Hepatocyte (in vitro differentiated cells): ENCODE measurements at regions not wholly inside any gene's neighbourhood (a gene's known extent, or its start where the extent isn't known, plus 50 kb on each side); places are given as distances from the start of the nearest gene placed in this dataset.
"Not testable (repeated sequence)": the region's sequence is repeated elsewhere in the genome, so short reads cannot be mapped to it uniquely, and the experiment has no call there.

Source experiments
- DNase-seq: peaks from one replicate; pipeline ENCODE4 v3.0.0-alpha.2; 2016; ENCODE audit warnings: low spot score
- H2AFZ ChIP-seq: fragments of 200-600 bp; sonication (generic); 2 replicates; pipeline ENCODE4 v1.6.0; 2016; ENCODE audit warnings: antibody characterized with exemption, mild to moderate bottlenecking
- H3K27ac ChIP-seq: fragments of 200-600 bp; sonication (generic); 2 replicates; pipeline ENCODE4 v1.5.1; 2016; ENCODE audit warnings: mild to moderate bottlenecking
- H3K27me3 ChIP-seq: fragments of 200-600 bp; sonication (generic); 2 replicates; pipeline ENCODE4 v1.6.1; 2016
- H3K36me3 ChIP-seq: fragments of 200-600 bp; sonication (generic); replicated peaks from 2 replicates; pipeline ENCODE4 v1.5.1; 2016; ENCODE audit warnings: low read depth; ENCODE audit not compliant: insufficient read depth
- H3K4me1 ChIP-seq: fragments of 200-600 bp; sonication (generic); 2 replicates; pipeline ENCODE4 v1.5.1; 2016; ENCODE audit warnings: mild to moderate bottlenecking, moderate library complexity; ENCODE audit not compliant: insufficient read depth
- H3K4me2 ChIP-seq: fragments of 200-600 bp; sonication (generic); 2 replicates; pipeline ENCODE4 v1.6.0; 2016
- H3K4me3 ChIP-seq: fragments of 200-600 bp; sonication (generic); 2 replicates; pipeline ENCODE4 v1.5.1; 2016; ENCODE audit warnings: mild to moderate bottlenecking
- H3K79me2 ChIP-seq: fragments of 200-600 bp; sonication (generic); 2 replicates; pipeline ENCODE4 v1.6.0; 2017; ENCODE audit warnings: mild to moderate bottlenecking
- H3K9me2 ChIP-seq: fragments of 200-600 bp; sonication (generic); replicated peaks from 2 replicates; pipeline ENCODE4 v1.6.0; 2017; ENCODE audit warnings: mild to moderate bottlenecking; ENCODE audit not compliant: insufficient read depth
- H3K9me3 ChIP-seq: fragments of 200-600 bp; sonication (generic); 2 replicates; pipeline ENCODE4 v1.5.1; 2016; ENCODE audit warnings: low read depth, mild to moderate bottlenecking
- H4K20me1 ChIP-seq: fragments of 200-600 bp; sonication (generic); 2 replicates; pipeline ENCODE4 v1.6.0; 2016; ENCODE audit warnings: mild to moderate bottlenecking; ENCODE audit not compliant: insufficient read depth, poor library complexity, severe bottlenecking
- EZH2 ChIP-seq: fragments of 200-600 bp; sonication (generic); IDR thresholded peaks from 2 replicates; pipeline ENCODE4 v1.6.1; 2016; ENCODE audit warnings: antibody characterized with exemption, mild to moderate bottlenecking, borderline replicate concordance
- EZH2phosphoT487 ChIP-seq: fragments of 200-600 bp; sonication (generic); IDR thresholded peaks from one replicate; pipeline ENCODE4 v1.6.1; 2018; ENCODE audit warnings: antibody characterized with exemption, mild to moderate bottlenecking, low read depth, moderate library complexity; ENCODE audit not compliant: unreplicated experiment, severe bottlenecking
- WGBS: methylation state at CpG from one replicate; pipeline ENCODE4 v1.1.6; 2016; ENCODE audit warnings: low lambda C conversion rate; ENCODE audit errors: missing lambda C conversion rate; 5-methylcytosine and 5-hydroxymethylcytosine counted together
- TF ChIP-seq, protein P1 (sequence below): fragments of 200-600 bp; sonication (generic); IDR thresholded peaks from 2 replicates; pipeline ENCODE4 v1.5.1; 2016; ENCODE audit warnings: antibody characterized with exemption, mild to moderate bottlenecking; ENCODE audit not compliant: poor library complexity

GRCh38 chr7:93707249-93707648, 132.7 kb upstream of the CALCR start:
- H4K20me1 ChIP-seq: no peaks in the 10 kb centered on the region
- TF ChIP-seq, protein P1, sequence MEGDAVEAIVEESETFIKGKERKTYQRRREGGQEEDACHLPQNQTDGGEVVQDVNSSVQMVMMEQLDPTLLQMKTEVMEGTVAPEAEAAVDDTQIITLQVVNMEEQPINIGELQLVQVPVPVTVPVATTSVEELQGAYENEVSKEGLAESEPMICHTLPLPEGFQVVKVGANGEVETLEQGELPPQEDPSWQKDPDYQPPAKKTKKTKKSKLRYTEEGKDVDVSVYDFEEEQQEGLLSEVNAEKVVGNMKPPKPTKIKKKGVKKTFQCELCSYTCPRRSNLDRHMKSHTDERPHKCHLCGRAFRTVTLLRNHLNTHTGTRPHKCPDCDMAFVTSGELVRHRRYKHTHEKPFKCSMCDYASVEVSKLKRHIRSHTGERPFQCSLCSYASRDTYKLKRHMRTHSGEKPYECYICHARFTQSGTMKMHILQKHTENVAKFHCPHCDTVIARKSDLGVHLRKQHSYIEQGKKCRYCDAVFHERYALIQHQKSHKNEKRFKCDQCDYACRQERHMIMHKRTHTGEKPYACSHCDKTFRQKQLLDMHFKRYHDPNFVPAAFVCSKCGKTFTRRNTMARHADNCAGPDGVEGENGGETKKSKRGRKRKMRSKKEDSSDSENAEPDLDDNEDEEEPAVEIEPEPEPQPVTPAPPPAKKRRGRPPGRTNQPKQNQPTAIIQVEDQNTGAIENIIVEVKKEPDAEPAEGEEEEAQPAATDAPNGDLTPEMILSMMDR: no peak
- TF ChIP-seq EZH2phosphoT487 (no peak), EZH2 (no peak)
- no peaks in the 10 kb centered on the region for H3K9me2 ChIP-seq
- no peaks in the 10 kb centered on the region for H3K79me2 ChIP-seq
- H2AFZ ChIP-seq: no peak overlapping the region
- H3K4me1 ChIP-seq: no peaks in the 10 kb centered on the region
- H3K4me3 ChIP-seq: no peak overlapping the region
- no peaks in the 10 kb centered on the region for H3K9me3 ChIP-seq
- no peak for DNase-seq
- H3K4me2 ChIP-seq: no peak overlapping the region
- no peaks in the 10 kb centered on the region for H3K36me3 ChIP-seq
- no peak overlapping the region for H3K27ac ChIP-seq
- H3K27me3 ChIP-seq: no peaks in the 10 kb centered on the region

- 96% methylated on average over 4 of the region's 4 CpGs for WGBS
- not testable (repeated sequence) for H3K4me1 ChIP-seq, H3K9me3 ChIP-seq, H3K79me2 ChIP-seq, H3K27ac ChIP-seq, H4K20me1 ChIP-seq, H2AFZ ChIP-seq, DNase-seq, H3K4me2 ChIP-seq, H3K4me3 ChIP-seq, H3K36me3 ChIP-seq, H3K9me2 ChIP-seq, H3K27me3 ChIP-seq
Measured at GRCh38 chr7:93706162-93706561, 131.6 kb upstream of the CALCR start.

DNA sequence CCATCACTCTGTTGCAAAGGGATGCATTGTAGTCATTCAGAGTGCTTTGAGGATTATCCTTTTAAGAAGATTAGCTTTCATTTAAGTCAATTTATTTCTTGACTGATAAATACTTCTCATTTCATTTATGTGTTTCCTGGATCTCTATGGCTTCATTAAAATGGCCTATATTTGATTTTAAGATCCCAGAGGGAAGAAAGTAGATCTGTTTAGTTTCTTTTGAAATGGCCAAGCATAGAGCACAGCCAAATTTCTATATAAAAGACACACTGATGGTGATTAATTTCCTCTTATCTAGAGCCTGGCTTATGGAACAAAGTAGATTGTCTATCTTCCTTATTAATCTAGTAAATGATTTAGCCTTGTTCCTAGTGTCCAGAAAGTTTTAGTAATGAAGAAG, 129.7 kb upstream of the CALCR start:
- H3K79me2 ChIP-seq: no peaks in the 10 kb centered on the region
- H4K20me1 ChIP-seq: no peaks in the 10 kb centered on the region
- H3K9me2 ChIP-seq: no peaks in the 10 kb centered on the region
- H3K27me3 ChIP-seq: no peaks in the 10 kb centered on the region
- H3K27ac ChIP-seq: no peak overlapping the region
- H2AFZ ChIP-seq: no peak overlapping the region
- H3K36me3 ChIP-seq: no peaks in the 10 kb centered on the region
- TF ChIP-seq, protein P1: no peak
- no peak for TF ChIP-seq EZH2phosphoT487
- no peak for TF ChIP-seq EZH2
- no peak overlapping the region for H3K4me3 ChIP-seq
- H3K4me2 ChIP-seq: no peak overlapping the region
- no peaks in the 10 kb centered on the region for H3K4me1 ChIP-seq
- H3K9me3 ChIP-seq: no peaks in the 10 kb centered on the region
- DNase-seq: no peak

DNA sequence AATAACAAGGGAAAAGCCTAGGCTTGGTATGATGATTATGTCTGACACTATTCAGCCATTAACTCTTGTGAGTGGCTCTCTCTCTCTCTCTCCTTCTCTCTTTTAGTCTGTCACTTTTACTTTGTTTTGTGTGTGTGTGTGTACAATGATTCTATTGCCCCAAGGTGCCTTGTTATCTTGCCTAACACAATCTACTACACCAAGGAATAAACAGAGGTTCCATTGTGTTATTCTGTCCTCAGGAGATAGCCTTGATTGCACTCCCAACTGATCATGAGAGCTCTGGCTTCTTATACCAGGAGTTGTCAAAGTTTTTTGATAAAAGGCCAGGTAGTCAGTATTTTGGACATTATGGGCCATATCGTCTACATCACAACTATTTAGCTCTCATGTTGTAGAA, 123.4 kb upstream of the CALCR start:
- Histone ChIP-seq H3K36me3 (no peaks in the 10 kb centered on the region), H3K4me2 (no peak overlapping the region), H3K9me3 (no peaks in the 10 kb centered on the region), H3K9me2 (no peaks in the 10 kb centered on the region), H4K20me1 (no peaks in the 10 kb centered on the region), H3K27me3 (no peaks in the 10 kb centered on the region), H3K27ac (no peak overlapping the region), H3K79me2 (no peaks in the 10 kb centered on the region), H3K4me3 (no peak overlapping the region), H2AFZ (no peak overlapping the region), H3K4me1 (no peaks in the 10 kb centered on the region)
- 75% methylated on average over 1 of the region's 1 CpG for WGBS
- no peak for DNase-seq
- TF ChIP-seq EZH2phosphoT487 (no peak), EZH2 (no peak)
- TF ChIP-seq, protein P1: no peak
